K562 (cell line): ENCODE measurements at regions not wholly inside any gene's neighbourhood (a gene's known extent, or its start where the extent isn't known, plus 50 kb on each side); places are given as distances from the start of the nearest gene placed in this dataset.

Experiments used
- ATAC-seq: fragments of 200-7000 bp; cut with Tn5 transposase; 3 replicates; pipeline ENCODE4 v1.9.1; 2020; ENCODE audit warnings: moderate library complexity
- BruUV-seq: library from RNA; stranded (reverse); fragments of 400-500 nt; replicated peaks from 2 replicates; lab custom pipeline; 2021; lab: Mats Ljungman, UMichigan
- CTCF ChIA-PET: fragments of 300-600 bp; formaldehyde crosslinking; extraction: SDS; loops from one replicate; lab custom pipeline; 2021; ENCODE audit warnings: low intra/inter-chr PET ratio; lab: Yijun Ruan, JAX
- POLR2A ChIA-PET: fragments of 300-600, 350-650 bp; sonication (Branson Sonifier 250); formaldehyde crosslinking; extraction: SDS; loops from one replicate; lab custom pipeline; 2021; ENCODE audit warnings: antibody characterized with exemption, inconsistent platforms; lab: Yijun Ruan, JAX
- DNase-seq, 4 experiments: peaks; one replicate each; pipeline versions ENCODE4 v3.0.0 to v3.0.0-alpha.2; 2011 to 2018; ENCODE audit warnings: low spot score in 3 of 4, mixed read lengths in 3 of 4; ENCODE audit errors: extremely low read depth in 1 of 4
- FAIRE-seq: peaks from 2 replicates; lab custom pipeline; 2011; peaks lifted over from hg19 to GRCh38; lab: Jason Lieb, UNC
- H2AFZ ChIP-seq: 2 replicates; pipeline ENCODE4 v1.6.0; 2011; ENCODE audit warnings: low read depth, low read length, control low read depth, inconsistent platforms
- H3K27ac ChIP-seq: fragments of 200-600 bp; 3 replicates; pipeline ENCODE4 v1.8.0; 2011; ENCODE audit warnings: low read depth, mild to moderate bottlenecking, control low read depth, inconsistent platforms, low read length, moderate library complexity, mixed read lengths; ENCODE audit errors: extremely low read depth
- H3K27me3 ChIP-seq, 2 experiments: fragments of 300-600 bp in 1 of 2; 2 replicates in 1 of 2; 3 replicates in 1 of 2; pipeline versions ENCODE4 v1.6.0 to v1.8.0; 2011; ENCODE audit warnings: inconsistent platforms in 2 of 2, low read length in 2 of 2, mild to moderate bottlenecking in 1 of 2, mixed read lengths in 1 of 2, moderate library complexity in 1 of 2; ENCODE audit not compliant: control insufficient read depth in 2 of 2, insufficient read depth in 2 of 2
- H3K36me3 ChIP-seq: fragments of 300-600 bp; 3 replicates; pipeline ENCODE4 v1.8.0; 2011; ENCODE audit warnings: mild to moderate bottlenecking, low read length, inconsistent platforms; ENCODE audit not compliant: control insufficient read depth, insufficient read depth
- H3K4me1 ChIP-seq, 2 experiments: fragments of 200-600 bp in 1 of 2; replicated peaks in 1 of 2; 2 replicates in 1 of 2; 3 replicates in 1 of 2; pipeline versions ENCODE4 v1.5.1 to v1.8.0; 2011; ENCODE audit warnings: inconsistent platforms in 2 of 2, low read length in 2 of 2, mild to moderate bottlenecking in 1 of 2, mixed read lengths in 1 of 2, moderate library complexity in 1 of 2; ENCODE audit not compliant: control insufficient read depth in 2 of 2, insufficient read depth in 2 of 2
- H3K4me2 ChIP-seq: 2 replicates; pipeline ENCODE4 v1.6.1; 2011; ENCODE audit warnings: low read length, control low read depth, inconsistent platforms, mixed read lengths; ENCODE audit not compliant: insufficient read depth
- H3K4me3 ChIP-seq: fragments of 200-600 bp; sonication (generic), shearing (Covaris generic); 2 replicates; pipeline ENCODE4 v1.5.1; 2016; ENCODE audit warnings: control low read depth, inconsistent platforms
- H3K79me2 ChIP-seq: fragments of 200-600 bp; 3 replicates; pipeline ENCODE4 v1.8.0; 2011; ENCODE audit warnings: low read length, inconsistent platforms; ENCODE audit not compliant: control insufficient read depth, insufficient read depth
- H3K9ac ChIP-seq, 2 experiments: 2 replicates each; pipeline versions ENCODE4 v1.6.0 to v1.6.1; 2011; ENCODE audit warnings: low read depth in 2 of 2, low read length in 2 of 2, control low read depth in 1 of 2, inconsistent platforms in 1 of 2, mild to moderate bottlenecking in 1 of 2, mixed read lengths in 1 of 2; ENCODE audit not compliant: insufficient read depth in 1 of 2
- H3K9me1 ChIP-seq: one replicate; pipeline ENCODE4 v1.6.0; 2011; ENCODE audit warnings: inconsistent platforms, mild to moderate bottlenecking, low read length, moderate library complexity; ENCODE audit not compliant: control insufficient read depth, insufficient read depth
- H3K9me3 ChIP-seq: replicated peaks from 2 replicates; pipeline ENCODE4 v1.5.1; 2011; ENCODE audit warnings: low read depth, low read length, inconsistent platforms; ENCODE audit not compliant: control insufficient read depth, insufficient read depth
- H4K20me1 ChIP-seq: replicated peaks from 2 replicates; pipeline ENCODE4 v1.6.1; 2011; ENCODE audit warnings: low read length, inconsistent platforms, mixed read lengths; ENCODE audit not compliant: control insufficient read depth, insufficient read depth
- FOS ChIP-seq: IDR thresholded peaks from 3 replicates; pipeline ENCODE4 v1.6.1; 2011; ENCODE audit not compliant: insufficient read length; ENCODE audit errors: extremely low read depth
- GTF3C2 ChIP-seq: IDR thresholded peaks from 3 replicates; pipeline ENCODE4 v1.6.1; 2011; ENCODE audit warnings: borderline replicate concordance, mild to moderate bottlenecking, moderate library complexity; ENCODE audit not compliant: insufficient read length; ENCODE audit errors: extremely low read depth
- POLR2AphosphoS2 ChIP-seq: IDR thresholded peaks from 2 replicates; pipeline ENCODE4 v1.6.1; 2012; ENCODE audit warnings: low read length, improper control_type of control experiment
- SIX5 ChIP-seq, 2 experiments: IDR thresholded peaks; 2 replicates each; pipeline ENCODE4 v1.6.1; 2011; ENCODE audit warnings: low read length in 2 of 2, borderline replicate concordance in 1 of 2, low read depth in 1 of 2, mild to moderate bottlenecking in 1 of 2, moderate library complexity in 1 of 2; ENCODE audit not compliant: insufficient read depth in 1 of 2
- TAF1 ChIP-seq: IDR thresholded peaks from 2 replicates; pipeline ENCODE4 v1.6.1; 2011; ENCODE audit warnings: mild to moderate bottlenecking, low read length, moderate library complexity; ENCODE audit not compliant: insufficient read depth, control insufficient read depth, severe bottlenecking; ENCODE audit errors: extremely low read depth
- TAF9B ChIP-seq: fragments of 450-650 bp; IDR thresholded peaks from 2 replicates; pipeline ENCODE4 v1.6.1; 2018; ENCODE audit warnings: mild to moderate bottlenecking; ENCODE audit not compliant: partially characterized antibody
- ZNF354B ChIP-seq: fragments of 250-450 bp; sonication (Bioruptor Pico); IDR thresholded peaks from 2 replicates; pipeline ENCODE4 v1.4.0; 2020
- ZNF407 ChIP-seq: fragments of 450-650 bp; IDR thresholded peaks from 2 replicates; pipeline ENCODE4 v1.6.1; 2016; ENCODE audit warnings: low read depth
- WGBS: fragments of 100-300 bp; shearing (Covaris generic); methylation state at CpG from one replicate; pipeline ENCODE4 v1.1.6; 2016; ENCODE audit warnings: low coverage, mixed read lengths; ENCODE audit not compliant: insufficient coverage; ENCODE audit errors: missing lambda C conversion rate; 5-methylcytosine and 5-hydroxymethylcytosine counted together
- in situ Hi-C: fragments of 300-500 bp; cut with MboI; formaldehyde crosslinking; loops from 4 replicates; pipeline ENCODE4 v1.15.0; 2018; ENCODE audit warnings: inconsistent platforms, mixed read lengths
- intact Hi-C: fragments of 100-400 bp; cut with micrococcal nuclease; formaldehyde crosslinking; loops from 2 replicates; pipeline ENCODE4 v1.14.2; 2022
- TF ChIP-seq, protein P1 (sequence below): fragments of 250-450 bp; sonication (Bioruptor Pico); IDR thresholded peaks from 2 replicates; pipeline ENCODE4 v1.8.0; 2021; ENCODE audit warnings: moderate library complexity, mild to moderate bottlenecking, inconsistent platforms

- no peaks in the 10 kb centered on the region for H3K36me3 ChIP-seq
- FAIRE-seq (no peak), DNase-seq (no peak), ATAC-seq (no peak)
- H4K20me1 ChIP-seq = no peaks in the 10 kb centered on the region
- POLR2A ChIA-PET = no interaction called here
- no peak overlapping the region for H3K27ac ChIP-seq
- no peaks in the 10 kb centered on the region for H3K27me3 ChIP-seq
- H3K4me3 ChIP-seq = no peak overlapping the region
- WGBS = 10% methylated on average over 2 of the region's 2 CpGs
- no TSS peak for BruUV-seq
- TF ChIP-seq FOS = no peak
- TF ChIP-seq SIX5 (IDR thresholded peaks at IDR 0.05; ENCODE audit: borderline replicate concordance in 1 of 2, insufficient read depth in 1 of 2, low read depth in 1 of 2, low read length in 2 of 2) = no peak
- TF ChIP-seq, protein P1, sequence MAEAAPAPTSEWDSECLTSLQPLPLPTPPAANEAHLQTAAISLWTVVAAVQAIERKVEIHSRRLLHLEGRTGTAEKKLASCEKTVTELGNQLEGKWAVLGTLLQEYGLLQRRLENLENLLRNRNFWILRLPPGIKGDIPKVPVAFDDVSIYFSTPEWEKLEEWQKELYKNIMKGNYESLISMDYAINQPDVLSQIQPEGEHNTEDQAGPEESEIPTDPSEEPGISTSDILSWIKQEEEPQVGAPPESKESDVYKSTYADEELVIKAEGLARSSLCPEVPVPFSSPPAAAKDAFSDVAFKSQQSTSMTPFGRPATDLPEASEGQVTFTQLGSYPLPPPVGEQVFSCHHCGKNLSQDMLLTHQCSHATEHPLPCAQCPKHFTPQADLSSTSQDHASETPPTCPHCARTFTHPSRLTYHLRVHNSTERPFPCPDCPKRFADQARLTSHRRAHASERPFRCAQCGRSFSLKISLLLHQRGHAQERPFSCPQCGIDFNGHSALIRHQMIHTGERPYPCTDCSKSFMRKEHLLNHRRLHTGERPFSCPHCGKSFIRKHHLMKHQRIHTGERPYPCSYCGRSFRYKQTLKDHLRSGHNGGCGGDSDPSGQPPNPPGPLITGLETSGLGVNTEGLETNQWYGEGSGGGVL (CRISPR knock-in tag) = no peak
- TF ChIP-seq ZNF354B (CRISPR knock-in tag) = no peak
- no peak for TF ChIP-seq TAF9B
- TF ChIP-seq ZNF407 = no peak
- no peak for TF ChIP-seq POLR2AphosphoS2
- TF ChIP-seq GTF3C2 = no peak
- TF ChIP-seq TAF1 = no peak
- no peak overlapping the region for H3K4me2 ChIP-seq
- CTCF ChIA-PET = no interaction called here
- intact Hi-C loops (no loop called here), in situ Hi-C loops (no loop called here)
- H2AFZ ChIP-seq = no peak overlapping the region
- no peak overlapping the region for H3K9ac ChIP-seq
- H3K9me1 ChIP-seq = no peaks in the 10 kb centered on the region
- H3K4me1 ChIP-seq = no peaks in the 10 kb centered on the region
- H3K9me3 ChIP-seq = no peaks in the 10 kb centered on the region
- H3K79me2 ChIP-seq = no peaks in the 10 kb centered on the region
Measured at GRCh38 chr10:10392511-10392910, 625.2 kb upstream of the CELF2 start.
